IMR-90 (cell line): ENCODE measurements at regions not wholly inside any gene's neighbourhood (a gene's known extent, or its start where the extent isn't known, plus 50 kb on each side); places are given as distances from the start of the nearest gene placed in this dataset.

Source experiments
- ATAC-seq: fragments of 200-7000 bp; cut with Tn5 transposase; 2 replicates; pipeline ENCODE4 v1.9.1; 2020; ENCODE audit warnings: low read depth, mild to moderate bottlenecking, moderate library complexity
- BruUV-seq: library from RNA; stranded (reverse); fragments of 400-500 nt; replicated peaks from 2 replicates; lab custom pipeline; 2021; lab: Mats Ljungman, UMichigan
- CTCF ChIA-PET: fragments of 300-600 bp; formaldehyde crosslinking; extraction: SDS; loops from one replicate; lab custom pipeline; 2021; ENCODE audit warnings: antibody characterized with exemption; lab: Yijun Ruan, JAX
- POLR2A ChIA-PET: fragments of 300-600 bp; sonication (Branson Sonifier 250); formaldehyde crosslinking; loops from one replicate; lab custom pipeline; 2022; ENCODE audit warnings: antibody characterized with exemption; ENCODE audit not compliant: unreplicated experiment; lab: Charles Lee
- DNase-seq: peaks from one replicate; pipeline ENCODE4 v3.0.0; 2013
- H2AFZ ChIP-seq: replicated peaks from 2 replicates; pipeline ENCODE3; 2013; ENCODE audit warnings: low read length, mild to moderate bottlenecking; ENCODE audit not compliant: poor library complexity
- H2AK5ac ChIP-seq: 2 replicates; pipeline ENCODE4 v1.6.1; 2013; ENCODE audit warnings: low read depth, low read length, inconsistent platforms
- H2AK9ac ChIP-seq: replicated peaks from 2 replicates; pipeline ENCODE3; 2013; ENCODE audit warnings: mild to moderate bottlenecking, low read depth, low read length, moderate library complexity; ENCODE audit not compliant: poor library complexity
- H2BK120ac ChIP-seq: 2 replicates; pipeline ENCODE4 v1.6.1; 2013; ENCODE audit warnings: low read depth, low read length, inconsistent platforms
- H2BK15ac ChIP-seq: 3 replicates; pipeline ENCODE4 v1.6.1; 2013; ENCODE audit warnings: low read depth, low read length, inconsistent platforms
- H2BK20ac ChIP-seq: 2 replicates; pipeline ENCODE4 v1.6.1; 2013; ENCODE audit warnings: low read depth, mild to moderate bottlenecking, inconsistent platforms, low read length, moderate library complexity
- H2BK5ac ChIP-seq: 2 replicates; pipeline ENCODE4 v1.6.1; 2013; ENCODE audit warnings: mild to moderate bottlenecking, low read depth, low read length, inconsistent platforms; ENCODE audit not compliant: poor library complexity, severe bottlenecking
- H3K14ac ChIP-seq: replicated peaks from 2 replicates; pipeline ENCODE4 v1.6.1; 2013; ENCODE audit warnings: low read depth, low read length, inconsistent platforms
- H3K18ac ChIP-seq: 2 replicates; pipeline ENCODE4 v1.6.1; 2013; ENCODE audit warnings: low read depth, low read length, control low read depth
- H3K23ac ChIP-seq: 2 replicates; pipeline ENCODE4 v1.6.1; 2013; ENCODE audit warnings: low read depth, low read length, inconsistent platforms
- H3K27ac ChIP-seq: 2 replicates; pipeline ENCODE4 v1.5.1; 2013; ENCODE audit warnings: mild to moderate bottlenecking, control low read depth, low read length; ENCODE audit not compliant: insufficient read depth
- H3K27me3 ChIP-seq: 2 replicates; pipeline ENCODE4 v1.6.1; 2013; ENCODE audit warnings: low read length; ENCODE audit not compliant: control insufficient read depth, insufficient read depth
- H3K36me3 ChIP-seq: 2 replicates; pipeline ENCODE4 v1.6.1; 2013; ENCODE audit warnings: low read length, mixed read lengths; ENCODE audit not compliant: control insufficient read depth, insufficient read depth
- H3K4ac ChIP-seq: 2 replicates; pipeline ENCODE4 v1.6.1; 2013; ENCODE audit warnings: low read depth, low read length, inconsistent platforms
- H3K4me1 ChIP-seq: 2 replicates; pipeline ENCODE4 v1.6.1; 2013; ENCODE audit warnings: low read length, mixed read lengths; ENCODE audit not compliant: control insufficient read depth, insufficient read depth
- H3K4me2 ChIP-seq: 2 replicates; pipeline ENCODE4 v1.6.1; 2013; ENCODE audit warnings: low read depth, mild to moderate bottlenecking, control low read depth, low read length, moderate library complexity
- H3K4me3 ChIP-seq: 2 replicates; pipeline ENCODE4 v1.5.1; 2013; ENCODE audit warnings: low read depth, mild to moderate bottlenecking, control low read depth, low read length, moderate library complexity; ENCODE audit not compliant: insufficient read depth
- H3K56ac ChIP-seq: 2 replicates; pipeline ENCODE4 v1.6.1; 2013; ENCODE audit warnings: low read length, inconsistent platforms; ENCODE audit not compliant: insufficient read depth; ENCODE audit errors: extremely low read depth
- H3K79me1 ChIP-seq, 2 experiments: 2 replicates each; pipeline ENCODE4 v1.6.1; 2013; ENCODE audit warnings: low read length in 2 of 2, inconsistent platforms in 1 of 2, low read depth in 1 of 2
- H3K9ac ChIP-seq: 2 replicates; pipeline ENCODE4 v1.6.1; 2013; ENCODE audit warnings: low read depth, low read length, control low read depth
- H3K9me1 ChIP-seq: 2 replicates; pipeline ENCODE4 v1.6.1; 2013; ENCODE audit warnings: low read length, inconsistent platforms; ENCODE audit not compliant: insufficient read depth
- H3K9me3 ChIP-seq: 2 replicates; pipeline ENCODE4 v1.6.1; 2013; ENCODE audit warnings: low read length; ENCODE audit not compliant: control insufficient read depth, insufficient read depth
- H4K20me1 ChIP-seq: 2 replicates; pipeline ENCODE4 v1.6.1; 2013; ENCODE audit warnings: low read length, inconsistent platforms; ENCODE audit not compliant: insufficient read depth
- H4K5ac ChIP-seq: 2 replicates; pipeline ENCODE4 v1.6.1; 2013; ENCODE audit warnings: mild to moderate bottlenecking, low read depth, low read length, control low read depth
- H4K8ac ChIP-seq, 2 experiments: 2 replicates each; pipeline ENCODE4 v1.6.1; 2013; ENCODE audit warnings: low read depth in 2 of 2, low read length in 2 of 2, control low read depth in 1 of 2, inconsistent platforms in 1 of 2
- H4K91ac ChIP-seq: 2 replicates; pipeline ENCODE4 v1.6.1; 2013; ENCODE audit warnings: low read depth, low read length, inconsistent platforms; ENCODE audit not compliant: insufficient read depth
- CEBPB ChIP-seq: IDR thresholded peaks from 2 replicates; pipeline ENCODE4 v1.6.1; 2012; ENCODE audit warnings: low read depth, low read length, improper control_type of control experiment
- ELK1 ChIP-seq: fragments of 150-350 bp; IDR thresholded peaks from 2 replicates; pipeline ENCODE4 v1.6.1; 2016; ENCODE audit warnings: low read depth, mild to moderate bottlenecking, low read length, moderate library complexity, borderline replicate concordance
- WGBS, 2 experiments: methylation state at CpG; one replicate each; pipeline versions ENCODE4 v1.1.5 to v1.1.7; 2013; ENCODE audit warnings: missing lambda C conversion rate in 2 of 2; ENCODE audit not compliant: insufficient read length in 1 of 2; ENCODE audit errors: extremely low coverage in 2 of 2; 5-methylcytosine and 5-hydroxymethylcytosine counted together
- dilution Hi-C: fragments of 300-500 bp; cut with HindIII; formaldehyde crosslinking; loops from one replicate; pipeline ENCODE4 v1.14.3; 2018; ENCODE audit warnings: low sequenced_read_pairs; ENCODE audit not compliant: unreplicated experiment
- in situ Hi-C: fragments of 300-500 bp; cut with MboI; formaldehyde crosslinking; loops from 3 replicates; pipeline ENCODE4 v1.14.3; 2019; ENCODE audit warnings: low sequenced_read_pairs, inconsistent platforms, mixed read lengths
- intact Hi-C: fragments of 100-400 bp; cut with micrococcal nuclease; formaldehyde crosslinking; loops from 2 replicates; pipeline ENCODE4 v1.10.0; 2022

GRCh38 chr10:125369382-125370326 is 209.3 kb upstream of the CTBP2 start:
- no peak overlapping the region for H3K18ac ChIP-seq
- no peaks in the 10 kb centered on the region for H3K4me1 ChIP-seq
- H2BK5ac ChIP-seq: no peak overlapping the region
- H3K36me3 ChIP-seq: no peaks in the 10 kb centered on the region
- H3K4me3 ChIP-seq: no peak overlapping the region
- H3K4ac ChIP-seq: no peak overlapping the region
- 100% methylated on average over 1 of the region's 12 CpGs; no CpG with 5 or more reads in 1 of the 2 experiments for WGBS, 2 experiments
- H2AK9ac ChIP-seq: no peak overlapping the region
- H3K56ac ChIP-seq: no peak overlapping the region
- H4K5ac ChIP-seq: no peak overlapping the region
- no peak overlapping the region for H3K27ac ChIP-seq
- H3K4me2 ChIP-seq: no peak overlapping the region
- no peaks in the 10 kb centered on the region for H3K79me1 ChIP-seq
- no peak overlapping the region for H4K8ac ChIP-seq
- H4K20me1 ChIP-seq: no peaks in the 10 kb centered on the region
- no peak overlapping the region for H2BK15ac ChIP-seq
- H3K14ac ChIP-seq: no peak overlapping the region
- peaks cover 1% of the 10 kb centered on the region for H3K27me3 ChIP-seq
- no peak overlapping the region for H3K23ac ChIP-seq
- dilution Hi-C loops (no loop called here), intact Hi-C loops (no loop called here), in situ Hi-C loops (no loop called here)
- H4K91ac ChIP-seq: no peak overlapping the region
- DNase-seq (no peak), ATAC-seq (no peak)
- no TSS peak for BruUV-seq
- POLR2A ChIA-PET: no interaction called here
- CTCF ChIA-PET: no interaction called here
- H2AK5ac ChIP-seq: no peak overlapping the region
- no peaks in the 10 kb centered on the region for H3K9me1 ChIP-seq
- H2BK20ac ChIP-seq: no peak overlapping the region
- TF ChIP-seq CEBPB (peak; percentile 26; the same call in 1 of the 2 replicates), ELK1 (no peak)
- no peaks in the 10 kb centered on the region for H3K9me3 ChIP-seq
- H2AFZ ChIP-seq: no peak overlapping the region
- no peak overlapping the region for H2BK120ac ChIP-seq
- H3K9ac ChIP-seq: no peak overlapping the region
